ENCODE measurements at regions not wholly inside any gene's neighbourhood (a gene's known extent, or its start where the extent isn't known, plus 50 kb on each side); places are given as distances from the start of the nearest gene placed in this dataset.

- H3K9me3 ChIP-seq (ENCODE audit: control insufficient read depth in 4 of 4, low read length in 3 of 4): no peaks in the 10 kb centered on the region
- H3K4me1 ChIP-seq (ENCODE audit: control insufficient read depth in 4 of 4, insufficient read depth in 4 of 4, low read length in 3 of 4): no peaks in the 10 kb centered on the region
- H3K27ac ChIP-seq (ENCODE audit: low read depth in 1 of 2, low read length in 2 of 2): no peak overlapping the region
- H3K9ac ChIP-seq (ENCODE audit: low read depth in 1 of 2, low read length in 2 of 2): no peak overlapping the region
- no peak for DNase-seq (ENCODE audit: low spot score)
- TF ChIP-seq TAF1 (conservative IDR thresholded peaks at IDR 0.05) (no peak), EGR1 (IDR thresholded peaks at IDR 0.05; ENCODE audit: low read depth in 2 of 2) (no peak), YY1 (IDR thresholded peaks at IDR 0.05) (no peak), HNF4G (IDR thresholded peaks at IDR 0.05) (no peak), FOXA2 (IDR thresholded peaks at IDR 0.05) (no peak), CTCF (IDR thresholded peaks at IDR 0.05; ENCODE audit: low read depth, low read length, missing input control) (no peak), ZBTB33 (IDR thresholded peaks at IDR 0.05) (no peak), FOXA1 (IDR thresholded peaks at IDR 0.05) (no peak), REST (IDR thresholded peaks at IDR 0.05) (no peak), JUND (IDR thresholded peaks at IDR 0.05) (no peak), HNF4A (conservative IDR thresholded peaks at IDR 0.05) (no peak), SP1 (IDR thresholded peaks at IDR 0.05) (no peak), RXRA (IDR thresholded peaks at IDR 0.05) (no peak), ATF3 (IDR thresholded peaks at IDR 0.05) (no peak), NR2F2 (IDR thresholded peaks at IDR 0.05) (no peak), RAD21 (IDR thresholded peaks at IDR 0.05) (no peak), GABPA (IDR thresholded peaks at IDR 0.05 in 1 of 2, conservative IDR thresholded peaks at IDR 0.05 in 1 of 2) (no peak), MAX (IDR thresholded peaks at IDR 0.05) (no peak)
- H3K4me3 ChIP-seq (ENCODE audit: low read depth in 1 of 3, low read length in 3 of 3): no peak overlapping the region
- no peaks in the 10 kb centered on the region for H3K36me3 ChIP-seq (ENCODE audit: control insufficient read depth in 4 of 4, insufficient read depth in 3 of 4, low read depth in 1 of 4, low read length in 3 of 4)
- H3K27me3 ChIP-seq (ENCODE audit: control insufficient read depth in 4 of 4, insufficient read depth in 4 of 4, low read length in 3 of 4): peaks cover 0 to 2% (median 0%) of the 10 kb centered on the region in 4 donors
- 86% methylated on average over 7 of the region's 7 CpGs for WGBS
These were observed 58.0 kb upstream of the EFCAB3 start for GRCh38 chr17:62322313-62322712.
